HL-60 (cell line): ENCODE measurements at regions not wholly inside any gene's neighbourhood (a gene's known extent, or its start where the extent isn't known, plus 50 kb on each side); places are given as distances from the start of the nearest gene placed in this dataset.

Source experiments
- CTCF ChIP-seq: IDR thresholded peaks from one replicate; pipeline ENCODE4 v1.5.1; 2011; ENCODE audit warnings: low read length, control low read depth, inconsistent platforms; ENCODE audit not compliant: insufficient read depth
- GABPA ChIP-seq: IDR thresholded peaks from 2 replicates; pipeline ENCODE4 v1.6.1; 2012; ENCODE audit warnings: low read depth
- POLR2AphosphoS5 ChIP-seq: IDR thresholded peaks from 2 replicates; pipeline ENCODE4 v1.6.1; 2012; ENCODE audit warnings: low read depth
- SPI1 ChIP-seq: IDR thresholded peaks from 2 replicates; pipeline ENCODE4 v1.6.1; 2012; ENCODE audit warnings: low read depth, mild to moderate bottlenecking, borderline replicate concordance
- TF ChIP-seq, protein P1 (sequence below): IDR thresholded peaks from 2 replicates; pipeline ENCODE4 v1.6.1; 2012; ENCODE audit warnings: low read depth; ENCODE audit not compliant: insufficient replicate concordance

- no peak for TF ChIP-seq CTCF
- no peak for TF ChIP-seq SPI1
- no peak for TF ChIP-seq POLR2AphosphoS5
- TF ChIP-seq, protein P1, sequence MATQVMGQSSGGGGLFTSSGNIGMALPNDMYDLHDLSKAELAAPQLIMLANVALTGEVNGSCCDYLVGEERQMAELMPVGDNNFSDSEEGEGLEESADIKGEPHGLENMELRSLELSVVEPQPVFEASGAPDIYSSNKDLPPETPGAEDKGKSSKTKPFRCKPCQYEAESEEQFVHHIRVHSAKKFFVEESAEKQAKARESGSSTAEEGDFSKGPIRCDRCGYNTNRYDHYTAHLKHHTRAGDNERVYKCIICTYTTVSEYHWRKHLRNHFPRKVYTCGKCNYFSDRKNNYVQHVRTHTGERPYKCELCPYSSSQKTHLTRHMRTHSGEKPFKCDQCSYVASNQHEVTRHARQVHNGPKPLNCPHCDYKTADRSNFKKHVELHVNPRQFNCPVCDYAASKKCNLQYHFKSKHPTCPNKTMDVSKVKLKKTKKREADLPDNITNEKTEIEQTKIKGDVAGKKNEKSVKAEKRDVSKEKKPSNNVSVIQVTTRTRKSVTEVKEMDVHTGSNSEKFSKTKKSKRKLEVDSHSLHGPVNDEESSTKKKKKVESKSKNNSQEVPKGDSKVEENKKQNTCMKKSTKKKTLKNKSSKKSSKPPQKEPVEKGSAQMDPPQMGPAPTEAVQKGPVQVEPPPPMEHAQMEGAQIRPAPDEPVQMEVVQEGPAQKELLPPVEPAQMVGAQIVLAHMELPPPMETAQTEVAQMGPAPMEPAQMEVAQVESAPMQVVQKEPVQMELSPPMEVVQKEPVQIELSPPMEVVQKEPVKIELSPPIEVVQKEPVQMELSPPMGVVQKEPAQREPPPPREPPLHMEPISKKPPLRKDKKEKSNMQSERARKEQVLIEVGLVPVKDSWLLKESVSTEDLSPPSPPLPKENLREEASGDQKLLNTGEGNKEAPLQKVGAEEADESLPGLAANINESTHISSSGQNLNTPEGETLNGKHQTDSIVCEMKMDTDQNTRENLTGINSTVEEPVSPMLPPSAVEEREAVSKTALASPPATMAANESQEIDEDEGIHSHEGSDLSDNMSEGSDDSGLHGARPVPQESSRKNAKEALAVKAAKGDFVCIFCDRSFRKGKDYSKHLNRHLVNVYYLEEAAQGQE: no peak
- no peak for TF ChIP-seq GABPA
Observed at GRCh38 chr18:39205565-39206195, 1640.1 kb upstream of the CELF4 start.
